NCI-H82 (cell line): ENCODE measurements at regions not wholly inside any gene's neighbourhood (a gene's known extent, or its start where the extent isn't known, plus 50 kb on each side); places are given as distances from the start of the nearest gene placed in this dataset.
"Not testable (repeated sequence)": the region's sequence is repeated elsewhere in the genome, so short reads cannot be mapped to it uniquely, and the experiment has no call there.

Source experiments
- DNase-seq: peaks from one replicate; lab custom pipeline; 2025; lab: John Stamatoyannopoulos, UW

- DNase-seq = no peak
Observed at GRCh38 chr2:109690822-109691541, 76.8 kb downstream of the SOWAHC start.

DNA sequence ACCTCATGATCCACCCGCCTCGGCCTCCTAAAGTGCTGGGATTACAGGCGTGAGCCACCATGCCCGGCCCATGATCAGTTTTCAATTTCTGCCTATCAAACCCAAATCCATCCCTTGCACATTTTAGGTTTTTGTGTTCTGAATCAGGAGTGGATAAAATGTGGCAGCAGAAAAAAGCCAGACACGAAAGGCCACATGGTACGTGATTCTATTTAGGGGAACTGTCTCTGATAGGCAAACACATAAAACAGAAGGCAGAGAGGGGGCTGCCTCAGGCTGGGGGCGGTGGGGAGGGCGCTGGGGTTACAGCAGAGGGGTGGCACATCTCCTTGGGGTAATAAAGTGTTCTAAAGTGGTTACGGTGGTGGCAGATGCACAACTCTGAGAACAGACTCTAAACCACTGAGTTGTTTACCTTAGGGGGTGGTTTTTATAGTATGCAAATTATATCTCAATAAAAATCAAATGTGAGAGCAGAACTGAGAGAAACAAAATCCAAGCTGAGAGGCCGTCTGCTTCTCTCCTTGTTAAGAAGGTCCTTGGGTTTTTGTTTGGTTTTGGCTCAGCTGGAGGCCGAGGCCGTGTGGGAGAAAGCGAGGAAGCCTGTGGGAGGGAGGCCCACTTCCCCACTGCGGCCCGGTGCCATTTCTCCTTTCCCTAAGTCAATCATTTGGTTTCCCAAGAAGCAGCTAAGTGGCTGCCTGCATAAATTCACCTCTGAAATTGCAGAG, 78.0 kb downstream of the SOWAHC start:
- no peak for DNase-seq

DNA sequence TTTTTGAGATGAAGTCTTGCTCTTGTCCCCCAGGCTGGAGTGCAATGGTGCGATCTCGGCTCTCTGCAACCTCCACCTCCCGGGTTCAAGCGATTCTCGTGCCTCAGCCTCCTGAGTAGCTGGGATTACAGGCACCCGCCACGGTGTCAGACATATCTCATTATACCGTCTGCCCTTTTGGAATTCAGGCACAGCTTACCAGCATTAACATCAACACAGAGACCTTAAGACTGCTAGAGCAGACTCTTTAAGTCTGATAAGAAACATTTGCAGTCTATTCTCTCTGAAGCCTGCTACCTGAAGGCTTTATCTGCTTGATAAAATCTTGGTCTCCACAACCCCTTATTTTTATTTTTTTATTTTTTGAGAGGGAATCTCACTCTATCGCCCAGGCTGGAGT, 78.7 kb downstream of the SOWAHC start:
- peak; percentile 26 for DNase-seq

GRCh38 chr2:109693292-109693691, 79.1 kb downstream of the SOWAHC start:
- DNase-seq = not testable (repeated sequence)

- no peak for DNase-seq
Observed at GRCh38 chr2:109694190-109694589, 80.0 kb downstream of the SOWAHC start.

DNA sequence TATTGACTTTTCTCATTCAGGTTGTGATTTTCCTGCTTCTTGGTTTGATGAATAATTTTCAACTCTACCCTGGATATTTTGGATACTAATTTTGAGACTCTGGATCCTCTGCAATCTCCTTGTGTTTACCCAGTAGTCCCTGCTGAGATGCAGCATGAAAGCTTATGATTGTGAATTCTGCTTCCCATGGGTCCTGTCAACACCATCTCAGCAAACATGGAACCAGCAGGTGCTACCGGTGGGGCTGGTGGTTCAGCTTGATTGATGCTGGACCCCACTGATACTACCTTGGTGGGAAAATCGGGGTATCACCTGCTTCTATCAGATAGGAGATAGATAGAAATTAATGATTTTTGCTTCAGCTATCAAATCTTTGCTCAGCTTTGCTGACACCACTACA, 81.1 kb downstream of the SOWAHC start:
- no peak for DNase-seq

DNA sequence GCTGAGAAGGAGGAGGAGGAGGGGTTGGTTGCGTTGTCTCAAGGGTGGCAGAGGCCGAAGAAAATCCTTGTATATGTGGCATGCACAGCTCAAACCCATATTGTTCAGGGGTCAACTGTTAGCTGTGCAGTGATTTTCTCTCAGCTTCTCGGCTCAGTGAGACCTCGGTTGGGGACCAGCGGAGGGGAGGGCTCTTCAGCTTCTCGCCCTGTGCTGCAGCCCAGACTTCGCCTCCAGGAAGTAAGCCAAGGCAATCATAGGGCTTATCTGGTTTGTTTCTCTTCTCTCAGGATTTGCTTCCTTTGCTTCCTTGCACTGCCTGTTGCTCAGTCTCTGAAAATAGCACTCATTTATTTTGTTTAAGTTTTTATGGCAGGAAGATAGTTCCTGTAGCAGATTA, 85.5 kb downstream of the SOWAHC start:
- DNase-seq = no peak

DNA sequence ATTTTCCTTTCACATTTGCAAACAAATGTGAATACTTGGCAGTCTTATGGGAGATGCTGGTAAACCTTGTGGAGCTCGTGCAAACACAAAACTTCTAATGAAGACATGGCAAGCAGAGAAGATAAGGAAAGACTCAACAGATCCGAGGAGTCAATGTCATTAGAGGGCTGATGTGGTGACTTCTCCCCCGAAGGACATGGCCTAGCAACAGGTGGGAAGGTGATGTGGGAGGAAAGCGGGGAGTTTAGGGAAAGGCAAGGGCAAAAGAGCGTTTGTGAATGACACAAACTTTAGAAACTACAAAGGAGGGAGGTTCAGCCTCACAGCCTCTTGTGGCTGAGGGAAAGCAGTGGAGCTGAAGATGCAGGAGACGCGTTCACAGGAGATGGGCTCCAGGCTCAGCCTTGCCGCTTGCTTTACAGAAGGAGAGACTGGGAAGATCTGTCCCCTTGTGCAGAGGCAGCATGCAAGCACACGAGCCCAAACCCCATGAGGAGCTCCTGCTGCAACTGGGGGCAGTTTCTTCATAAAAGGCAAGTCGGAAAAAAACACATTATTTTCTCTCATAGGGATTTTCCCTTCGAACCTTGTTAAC, 86.6 kb downstream of the SOWAHC start:
- no peak for DNase-seq

GRCh38 chr2:109701362-109701761, 87.2 kb downstream of the SOWAHC start:
- DNase-seq = no peak

- no peak for DNase-seq
Observed at GRCh38 chr2:109702250-109702985, 88.3 kb downstream of the SOWAHC start.

GRCh38 chr2:109703077-109703476, 88.9 kb downstream of the SOWAHC start:
- DNase-seq = no peak

GRCh38 chr2:109703798-109704197, 89.6 kb downstream of the SOWAHC start:
- DNase-seq = no peak

DNA sequence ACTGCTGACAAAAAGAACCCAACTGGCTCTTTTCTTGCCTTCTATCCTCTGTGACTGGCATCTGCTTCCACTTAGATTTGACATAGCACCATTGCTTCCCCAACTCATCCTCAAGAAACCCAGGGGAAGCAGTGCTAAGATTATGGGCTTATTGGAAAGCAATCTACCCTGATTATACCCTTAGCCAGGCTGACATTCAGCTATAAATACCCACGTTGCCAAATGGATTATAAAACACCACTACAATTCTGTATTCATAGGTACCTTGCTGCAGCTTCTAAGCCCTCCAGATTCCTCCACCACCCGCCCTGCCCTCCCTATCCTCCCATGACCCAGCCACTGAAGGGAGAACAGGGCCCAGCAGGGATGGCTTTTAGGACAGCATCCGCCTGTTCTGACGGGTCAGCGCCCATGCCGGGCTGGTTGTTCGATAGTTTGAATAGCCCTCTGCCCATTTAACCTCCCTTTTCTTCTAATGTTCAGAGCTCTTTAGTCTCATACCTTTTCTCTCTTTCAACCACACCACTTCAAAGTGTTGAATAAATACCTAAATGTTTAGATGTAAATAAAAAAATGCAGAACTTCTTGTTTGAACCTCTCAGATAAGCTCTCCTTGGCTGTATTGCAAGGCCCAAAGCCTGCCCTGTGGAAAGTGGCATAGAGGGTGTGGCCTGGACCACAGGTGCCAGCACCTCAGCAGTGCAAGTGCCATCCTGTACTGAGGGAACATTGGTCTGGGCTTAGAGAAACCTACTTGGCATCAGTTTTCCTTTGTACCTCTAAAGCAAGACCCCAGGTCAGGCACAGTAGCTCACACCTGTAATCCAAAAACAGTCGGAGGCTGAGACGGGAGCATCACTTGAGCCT, 86.6 kb upstream of the RGPD5 start:
- DNase-seq = peak; percentile 74

DNA sequence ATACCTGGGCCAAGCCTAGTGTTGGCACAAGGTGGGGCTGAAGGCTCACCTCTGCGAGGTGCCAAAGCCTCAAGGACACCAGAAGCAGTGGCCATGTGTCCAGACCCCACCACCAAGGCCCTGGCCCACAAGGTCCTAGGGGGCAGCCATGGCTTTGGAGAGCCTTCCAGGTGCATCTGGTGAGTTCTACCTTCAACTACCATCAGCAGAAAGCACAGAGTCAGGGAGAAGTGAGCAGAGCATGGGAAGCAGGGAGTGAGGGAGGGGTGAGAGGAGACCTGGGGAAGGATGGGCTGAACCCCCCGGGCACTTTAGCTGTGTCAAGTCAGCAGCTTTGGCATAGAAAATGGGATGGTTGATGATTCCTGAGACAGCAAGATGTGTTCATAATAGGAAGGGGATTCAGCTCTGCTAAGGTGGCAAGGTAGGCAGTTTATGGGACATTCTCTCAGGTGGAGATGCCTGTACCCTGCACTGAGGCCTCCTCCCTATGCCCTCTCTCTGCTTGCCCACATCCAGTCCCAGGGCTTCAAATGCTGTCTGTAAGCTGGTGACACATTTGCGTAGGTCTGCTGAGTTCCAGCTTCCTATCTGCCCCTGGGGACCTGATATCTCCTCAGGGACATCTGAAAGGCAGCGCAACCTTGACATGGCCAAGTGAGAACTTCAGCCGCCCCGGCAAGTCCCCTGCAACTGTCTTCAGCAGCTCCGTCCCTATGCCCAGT, 83.4 kb upstream of the RGPD5 start:
- no peak for DNase-seq

GRCh38 chr2:109711230-109712122, 82.6 kb upstream of the RGPD5 start:
- no peak for DNase-seq

- DNase-seq = no peak
Observed at GRCh38 chr2:109712123-109712449, 82.0 kb upstream of the RGPD5 start.

DNA sequence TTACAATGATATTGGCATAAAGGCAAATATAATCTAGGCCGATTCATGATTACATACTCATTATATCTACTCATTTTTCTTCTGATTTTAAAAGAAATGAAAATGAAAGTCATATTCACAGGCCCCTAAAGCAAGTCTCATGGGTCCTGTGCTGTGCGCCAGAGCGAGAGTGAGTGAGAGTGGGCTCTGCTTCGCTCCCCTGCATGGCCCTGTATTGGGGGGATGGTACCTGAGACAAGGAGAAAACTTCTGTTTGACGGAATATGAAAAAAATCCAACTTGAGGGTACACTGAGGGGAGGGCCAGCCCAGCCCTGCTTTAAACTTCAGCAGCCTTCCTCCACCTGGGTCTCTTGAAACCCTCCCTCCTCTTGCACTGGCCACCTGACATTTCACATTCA, 81.4 kb upstream of the RGPD5 start:
- DNase-seq = no peak

DNA sequence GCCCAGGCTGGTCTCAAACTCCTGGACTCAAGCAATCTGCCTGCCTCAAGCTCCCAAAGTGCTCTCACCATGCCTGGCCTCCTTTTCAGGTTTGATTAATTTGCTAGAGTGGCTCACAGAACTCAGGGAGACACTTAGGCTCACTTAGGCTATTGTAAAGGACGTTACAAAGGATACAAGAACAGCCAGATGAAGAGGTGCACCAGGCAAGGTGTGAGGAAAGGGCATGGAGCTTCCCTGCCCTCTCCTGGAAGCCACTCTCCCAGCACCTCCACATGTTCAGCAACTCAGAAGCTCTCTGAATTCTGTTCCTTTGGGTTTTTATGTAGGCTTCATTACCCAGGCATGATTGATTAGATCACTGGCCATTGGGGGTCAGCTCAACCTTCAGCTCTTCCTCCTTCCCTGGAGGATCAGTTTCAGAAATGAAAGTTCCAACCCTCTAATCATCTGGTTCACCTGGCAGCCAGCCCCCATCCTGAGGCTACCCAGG, 78.7 kb upstream of the RGPD5 start:
- peak; percentile 16 for DNase-seq

DNA sequence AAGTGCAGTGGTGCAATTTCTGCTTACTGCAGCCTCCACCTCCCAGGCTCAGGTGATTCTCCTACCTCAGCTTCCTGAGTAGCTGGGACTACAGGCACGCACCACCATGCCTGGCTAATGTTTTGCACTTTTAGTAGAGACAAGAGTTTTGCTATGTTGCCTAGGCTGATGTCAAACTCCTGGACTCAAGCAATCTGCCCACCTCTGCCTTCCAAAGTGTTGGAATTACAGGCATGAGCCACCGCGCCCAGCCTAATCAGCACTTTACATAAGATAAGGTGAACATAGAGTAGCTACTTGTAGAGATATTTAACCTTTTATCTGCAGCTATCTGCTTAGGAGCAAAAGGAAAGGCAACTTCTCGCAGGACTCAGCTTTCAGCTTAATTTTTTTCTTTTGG, 77.5 kb upstream of the RGPD5 start:
- DNase-seq = not testable (repeated sequence)

- DNase-seq = no peak
Observed at GRCh38 chr2:109718139-109718538, 76.0 kb upstream of the RGPD5 start.
